Endothelial cell of umbilical vein (primary cell): ENCODE measurements at regions not wholly inside any gene's neighbourhood (a gene's known extent, or its start where the extent isn't known, plus 50 kb on each side); places are given as distances from the start of the nearest gene placed in this dataset.

ENCODE experiments used
- BruUV-seq: library from RNA; stranded (reverse); fragments of 400-500 nt; replicated peaks from 2 replicates; lab custom pipeline; 2021; lab: Mats Ljungman, UMichigan
- CTCF ChIA-PET: fragments of 300-600, 350-600 bp; sonication (Branson Sonifier 250); formaldehyde crosslinking; loops from one replicate; lab custom pipeline; 2021; ENCODE audit warnings: antibody characterized with exemption, inconsistent platforms; lab: Charles Lee
- POLR2A ChIA-PET: fragments of 300-600, 350-600 bp; sonication (Branson Sonifier 250); formaldehyde crosslinking; loops from one replicate; lab custom pipeline; 2021; ENCODE audit warnings: antibody characterized with exemption, inconsistent platforms; lab: Charles Lee
- DNase-seq: peaks from one replicate; pipeline ENCODE4 v3.0.0-alpha.2; 2011; ENCODE audit warnings: low read depth, low spot score
- FAIRE-seq: peaks from 2 replicates; lab custom pipeline; 2011; peaks lifted over from hg19 to GRCh38; lab: Jason Lieb, UNC
- H2AFZ ChIP-seq: 2 replicates; pipeline ENCODE4 v1.6.0; 2012; ENCODE audit warnings: low read depth, low read length, control low read depth, inconsistent platforms
- H3K27ac ChIP-seq: 2 replicates; pipeline ENCODE4 v1.5.1; 2011; ENCODE audit warnings: low read depth, mild to moderate bottlenecking, control low read depth, low read length, moderate library complexity; ENCODE audit not compliant: insufficient read depth
- H3K27me3 ChIP-seq, 2 experiments: 2 replicates each; pipeline versions ENCODE4 v1.6.0 to v1.6.1; 2011; ENCODE audit warnings: low read length in 2 of 2, mixed read lengths in 1 of 2; ENCODE audit not compliant: control insufficient read depth in 2 of 2, insufficient read depth in 2 of 2
- H3K36me3 ChIP-seq, 2 experiments: 2 replicates in 1 of 2; 3 replicates in 1 of 2; pipeline ENCODE4 v1.5.1; 2011; ENCODE audit warnings: low read length in 2 of 2, mild to moderate bottlenecking in 1 of 2, moderate library complexity in 1 of 2; ENCODE audit not compliant: control insufficient read depth in 2 of 2, insufficient read depth in 2 of 2; ENCODE audit errors: extremely low read depth in 1 of 2
- H3K4me1 ChIP-seq: 3 replicates; pipeline ENCODE4 v1.5.1; 2011; ENCODE audit warnings: mild to moderate bottlenecking, low read length; ENCODE audit not compliant: control insufficient read depth, insufficient read depth; ENCODE audit errors: extremely low read depth
- H3K4me2 ChIP-seq: 2 replicates; pipeline ENCODE4 v1.6.1; 2011; ENCODE audit warnings: low read length, control low read depth, mixed read lengths; ENCODE audit not compliant: insufficient read depth
- H3K4me3 ChIP-seq, 3 experiments: fragments of 200-600 bp in 1 of 3; sonication (generic), shearing (Covaris generic) in 1 of 3; replicated peaks in 1 of 3; 2 replicates each; pipeline ENCODE4 v1.5.1; 2011 to 2016; ENCODE audit warnings: control low read depth in 3 of 3, low read length in 3 of 3, mild to moderate bottlenecking in 2 of 3, inconsistent platforms in 1 of 3, low read depth in 1 of 3, moderate library complexity in 1 of 3; ENCODE audit not compliant: insufficient read depth in 1 of 3
- H3K79me2 ChIP-seq: 2 replicates; pipeline ENCODE4 v1.6.0; 2012; ENCODE audit warnings: low read length, inconsistent platforms; ENCODE audit not compliant: control insufficient read depth, insufficient read depth
- H3K9ac ChIP-seq: replicated peaks from 2 replicates; pipeline ENCODE3; 2011; ENCODE audit warnings: low read length, control low read depth; ENCODE audit not compliant: insufficient read depth; ENCODE audit errors: extremely low read depth
- H3K9me1 ChIP-seq: replicated peaks from 3 replicates; pipeline ENCODE4 v1.6.0; 2011; ENCODE audit warnings: mild to moderate bottlenecking, low read length; ENCODE audit not compliant: control insufficient read depth, insufficient read depth; ENCODE audit errors: extremely low read depth
- H3K9me3 ChIP-seq: replicated peaks from 2 replicates; pipeline ENCODE4 v1.5.1; 2012; ENCODE audit warnings: low read length, inconsistent platforms; ENCODE audit not compliant: control insufficient read depth, insufficient read depth
- H4K20me1 ChIP-seq: replicated peaks from 2 replicates; pipeline ENCODE3; 2011; ENCODE audit warnings: mild to moderate bottlenecking, low read length; ENCODE audit not compliant: control insufficient read depth, insufficient read depth; ENCODE audit errors: extremely low read depth
- EZH2 ChIP-seq: IDR thresholded peaks from 2 replicates; pipeline ENCODE4 v1.6.1; 2012; ENCODE audit warnings: borderline replicate concordance, low read depth, mild to moderate bottlenecking, moderate library complexity, low read length, inconsistent platforms; ENCODE audit not compliant: severe bottlenecking
- FOS ChIP-seq: IDR thresholded peaks from 2 replicates; pipeline ENCODE4 v1.6.1; 2011; ENCODE audit warnings: mild to moderate bottlenecking, low read length, moderate library complexity, borderline replicate concordance; ENCODE audit not compliant: insufficient read depth
- GATA2 ChIP-seq: IDR thresholded peaks from 2 replicates; pipeline ENCODE4 v1.7.0; 2011; ENCODE audit warnings: low read depth, mild to moderate bottlenecking, moderate library complexity, mixed read lengths, low read length; ENCODE audit not compliant: insufficient read length, insufficient read depth
- JUN ChIP-seq: IDR thresholded peaks from 2 replicates; pipeline ENCODE4 v1.6.1; 2011; ENCODE audit warnings: borderline replicate concordance, low read depth; ENCODE audit not compliant: insufficient read length, insufficient read depth
- MYC ChIP-seq: IDR thresholded peaks from one replicate; pipeline ENCODE4 v1.6.1; 2011; ENCODE audit warnings: mild to moderate bottlenecking, low read depth, low read length
- POLR2A ChIP-seq: IDR thresholded peaks from 2 replicates; pipeline ENCODE4 v1.6.1; 2012; ENCODE audit warnings: low read depth, mild to moderate bottlenecking, control low read depth, low read length
- POLR2AphosphoS5 ChIP-seq: IDR thresholded peaks from 2 replicates; pipeline ENCODE4 v1.6.1; 2012; ENCODE audit warnings: low read depth, mild to moderate bottlenecking, control low read depth, low read length, moderate library complexity; ENCODE audit not compliant: insufficient read depth
- dilution Hi-C: fragments of 300-500 bp; cut with MboI; formaldehyde crosslinking; loops from one replicate; pipeline ENCODE4 v1.15.0; 2019; ENCODE audit warnings: low sequenced_read_pairs; ENCODE audit not compliant: extremely low pct_ligation_motif_present
- intact Hi-C: fragments of 100-400 bp; cut with micrococcal nuclease; formaldehyde crosslinking; loops from one replicate; pipeline ENCODE4 v1.10.0; 2022
- TF ChIP-seq, protein P1 (sequence below): IDR thresholded peaks from 2 replicates; pipeline ENCODE4 v1.6.1; 2011; ENCODE audit not compliant: insufficient read depth, insufficient read length
- TF ChIP-seq, protein P2 (sequence below), 2 donors: IDR thresholded peaks; 1 replicate in 1 of 2; 2 replicates in 1 of 2; pipeline ENCODE4 v1.5.1; 2011; ENCODE audit warnings: low read length in 2 of 2, mild to moderate bottlenecking in 2 of 2, moderate library complexity in 2 of 2, control low read depth in 1 of 2, inconsistent platforms in 1 of 2, low read depth in 1 of 2; ENCODE audit not compliant: insufficient read depth in 1 of 2; ENCODE audit errors: extremely low read depth in 1 of 2

DNA sequence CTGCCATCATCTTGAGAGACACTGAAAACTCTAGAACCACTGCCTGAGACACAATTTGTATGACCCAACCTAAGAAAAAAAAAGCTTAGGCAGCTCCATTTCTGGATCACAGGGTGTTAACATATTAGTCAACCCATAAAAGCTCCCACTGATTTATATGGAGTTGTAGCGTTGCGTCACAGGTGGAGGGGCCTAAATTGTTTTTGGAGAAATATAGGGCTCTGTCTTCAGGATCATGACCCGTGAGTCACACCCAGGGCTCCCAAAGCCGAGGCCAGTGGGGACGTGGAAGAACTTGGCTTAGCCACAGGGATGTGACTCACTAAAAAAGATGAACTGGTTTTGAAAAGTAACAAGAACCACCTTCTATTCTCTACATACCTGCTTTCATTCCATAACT, 116.5 kb upstream of the BMP2 start:
- ChIA-PET POLR2A (no interaction called here), CTCF (interaction anchor here (2.1 to 2.8 kb wide), 2 partner anchors 9 to 14 kb away, joined by 8 to 18 read pairs; no protein-coding TSS in a partner anchor)
- no peak overlapping the region for H3K9ac ChIP-seq
- H3K9me3 ChIP-seq, result no peaks in the 10 kb centered on the region
- TF ChIP-seq POLR2AphosphoS5 (no peak), JUN (no peak)
- TF ChIP-seq, protein P1, sequence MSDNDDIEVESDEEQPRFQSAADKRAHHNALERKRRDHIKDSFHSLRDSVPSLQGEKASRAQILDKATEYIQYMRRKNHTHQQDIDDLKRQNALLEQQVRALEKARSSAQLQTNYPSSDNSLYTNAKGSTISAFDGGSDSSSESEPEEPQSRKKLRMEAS, result no peak
- intact Hi-C loops (no loop called here), dilution Hi-C loops (no loop called here)
- BruUV-seq, result no TSS peak
- H3K79me2 ChIP-seq, result no peaks in the 10 kb centered on the region
- no peak overlapping the region for H3K27ac ChIP-seq
- no peak for FAIRE-seq
- H3K9me1 ChIP-seq, result no peaks in the 10 kb centered on the region
- no peak for DNase-seq
- H3K4me1 ChIP-seq, result no peaks in the 10 kb centered on the region
- no peak overlapping the region for H2AFZ ChIP-seq
- H3K27me3 ChIP-seq, result no peaks in the 10 kb centered on the region
- no peaks in the 10 kb centered on the region for H4K20me1 ChIP-seq
- H3K4me2 ChIP-seq, result no peak overlapping the region
- H3K36me3 ChIP-seq, result no peaks in the 10 kb centered on the region
- H3K4me3 ChIP-seq, result no peak overlapping the region

DNA sequence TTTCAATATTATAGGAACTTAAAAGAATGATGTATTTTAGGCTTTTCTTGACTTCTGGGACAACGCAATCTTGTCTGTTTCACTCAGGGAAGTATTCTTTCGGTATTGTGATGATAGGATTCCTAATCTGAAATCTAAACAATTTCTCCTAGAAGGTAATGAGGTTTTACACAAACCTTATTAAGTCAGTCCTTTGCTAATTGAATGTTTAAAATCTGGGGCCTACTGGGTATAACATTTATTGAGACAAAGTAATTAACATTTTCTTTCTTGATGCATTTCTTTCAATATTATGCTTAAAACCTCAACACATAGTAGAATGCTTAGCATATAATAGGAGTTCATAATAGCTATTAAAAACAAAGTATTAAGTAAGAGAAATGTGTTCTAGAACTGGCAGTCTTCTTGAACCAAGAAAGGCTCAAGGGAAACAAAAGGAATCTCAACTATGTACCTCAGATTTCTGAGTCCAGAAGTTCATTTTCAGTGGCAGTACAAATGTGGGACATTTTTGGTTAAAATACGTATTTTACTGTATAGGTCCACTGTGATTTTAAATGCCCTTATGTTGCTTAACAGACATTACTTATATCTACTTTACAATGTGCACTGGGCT, 121.4 kb upstream of the BMP2 start:
- dilution Hi-C loops, result no loop called here
- Histone ChIP-seq H2AFZ (no peak overlapping the region), H3K79me2 (no peaks in the 10 kb centered on the region), H3K4me3 (no peak overlapping the region), H3K9me1 (no peaks in the 10 kb centered on the region), H3K9me3 (no peaks in the 10 kb centered on the region), H3K27me3 (no peaks in the 10 kb centered on the region), H4K20me1 (no peaks in the 10 kb centered on the region), H3K4me1 (no peaks in the 10 kb centered on the region), H3K4me2 (no peak overlapping the region), H3K9ac (no peak overlapping the region), H3K27ac (no peak overlapping the region), H3K36me3 (no peaks in the 10 kb centered on the region)
- CTCF ChIA-PET, result no interaction called here
- intact Hi-C loops, result no loop called here
- no TSS peak for BruUV-seq
- no peak for FAIRE-seq
- TF ChIP-seq POLR2AphosphoS5 (no peak), POLR2A (no peak), FOS (no peak), EZH2 (no peak), JUN (no peak), GATA2 (no peak), MYC (no peak)
- TF ChIP-seq, protein P2, sequence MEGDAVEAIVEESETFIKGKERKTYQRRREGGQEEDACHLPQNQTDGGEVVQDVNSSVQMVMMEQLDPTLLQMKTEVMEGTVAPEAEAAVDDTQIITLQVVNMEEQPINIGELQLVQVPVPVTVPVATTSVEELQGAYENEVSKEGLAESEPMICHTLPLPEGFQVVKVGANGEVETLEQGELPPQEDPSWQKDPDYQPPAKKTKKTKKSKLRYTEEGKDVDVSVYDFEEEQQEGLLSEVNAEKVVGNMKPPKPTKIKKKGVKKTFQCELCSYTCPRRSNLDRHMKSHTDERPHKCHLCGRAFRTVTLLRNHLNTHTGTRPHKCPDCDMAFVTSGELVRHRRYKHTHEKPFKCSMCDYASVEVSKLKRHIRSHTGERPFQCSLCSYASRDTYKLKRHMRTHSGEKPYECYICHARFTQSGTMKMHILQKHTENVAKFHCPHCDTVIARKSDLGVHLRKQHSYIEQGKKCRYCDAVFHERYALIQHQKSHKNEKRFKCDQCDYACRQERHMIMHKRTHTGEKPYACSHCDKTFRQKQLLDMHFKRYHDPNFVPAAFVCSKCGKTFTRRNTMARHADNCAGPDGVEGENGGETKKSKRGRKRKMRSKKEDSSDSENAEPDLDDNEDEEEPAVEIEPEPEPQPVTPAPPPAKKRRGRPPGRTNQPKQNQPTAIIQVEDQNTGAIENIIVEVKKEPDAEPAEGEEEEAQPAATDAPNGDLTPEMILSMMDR (IDR thresholded peaks at IDR 0.05; ENCODE audit: extremely low read depth in 1 of 2, insufficient read depth in 1 of 2, low read depth in 1 of 2, low read length in 2 of 2), result no peak
- TF ChIP-seq, protein P1, result no peak
- POLR2A ChIA-PET, result no interaction called here
- no peak for DNase-seq
